ENCODE measurements at regions not wholly inside any gene's neighbourhood (a gene's known extent, or its start where the extent isn't known, plus 50 kb on each side); places are given as distances from the start of the nearest gene placed in this dataset.
"Not testable (repeated sequence)": the region's sequence is repeated elsewhere in the genome, so short reads cannot be mapped to it uniquely, and the experiment has no call there.

- H3K9ac ChIP-seq (ENCODE audit: low read length) = no peak overlapping the region
- H3K9me3 ChIP-seq (ENCODE audit: control insufficient read depth, low read length) = no peaks in the 10 kb centered on the region
- no peak for DNase-seq (ENCODE audit: low read depth)
- no peaks in the 10 kb centered on the region for H3K27me3 ChIP-seq (replicated peaks; ENCODE audit: control insufficient read depth, insufficient read depth, low read length)
- H3K36me3 ChIP-seq (ENCODE audit: control insufficient read depth, insufficient read depth, low read length, severe bottlenecking) = no peaks in the 10 kb centered on the region
- no peaks in the 10 kb centered on the region for H3K4me1 ChIP-seq (ENCODE audit: control insufficient read depth, insufficient read depth, low read length)
- H3K4me3 ChIP-seq (ENCODE audit: low read length) = no peak overlapping the region
Measured at GRCh38 chr14:83918546-83918945, 1611.4 kb upstream of the FLRT2 start.

- H3K27me3 ChIP-seq (replicated peaks; ENCODE audit: control insufficient read depth, insufficient read depth, low read length); H3K9me3 ChIP-seq (ENCODE audit: control insufficient read depth, low read length); H3K9ac ChIP-seq (ENCODE audit: low read length); H3K36me3 ChIP-seq (ENCODE audit: control insufficient read depth, insufficient read depth, low read length, severe bottlenecking); H3K4me3 ChIP-seq (ENCODE audit: low read length); DNase-seq (ENCODE audit: low read depth); H3K4me1 ChIP-seq (ENCODE audit: control insufficient read depth, insufficient read depth, low read length): not testable (repeated sequence)
Measured at GRCh38 chr14:83919675-83920074, 1610.3 kb upstream of the FLRT2 start.

- Histone ChIP-seq H3K27me3 (replicated peaks; ENCODE audit: control insufficient read depth, insufficient read depth, low read length) (no peaks in the 10 kb centered on the region), H3K4me1 (ENCODE audit: control insufficient read depth, insufficient read depth, low read length) (no peaks in the 10 kb centered on the region), H3K9me3 (ENCODE audit: control insufficient read depth, low read length) (no peaks in the 10 kb centered on the region), H3K36me3 (ENCODE audit: control insufficient read depth, insufficient read depth, low read length, severe bottlenecking) (no peaks in the 10 kb centered on the region), H3K9ac (ENCODE audit: low read length) (no peak overlapping the region), H3K4me3 (ENCODE audit: low read length) (no peak overlapping the region)
- DNase-seq (ENCODE audit: low read depth) = no peak
Measured at GRCh38 chr14:83923842-83924241, 1606.1 kb upstream of the FLRT2 start.

- H3K4me1 ChIP-seq (ENCODE audit: control insufficient read depth, insufficient read depth, low read length) = no peaks in the 10 kb centered on the region
- no peaks in the 10 kb centered on the region for H3K9me3 ChIP-seq (ENCODE audit: control insufficient read depth, low read length)
- no peaks in the 10 kb centered on the region for H3K27me3 ChIP-seq (replicated peaks; ENCODE audit: control insufficient read depth, insufficient read depth, low read length)
- DNase-seq (ENCODE audit: low read depth) = no peak
- H3K36me3 ChIP-seq (ENCODE audit: control insufficient read depth, insufficient read depth, low read length, severe bottlenecking) = no peaks in the 10 kb centered on the region
- no peak overlapping the region for H3K4me3 ChIP-seq (ENCODE audit: low read length)
- H3K9ac ChIP-seq (ENCODE audit: low read length) = no peak overlapping the region
Measured at GRCh38 chr14:83924259-83924658, 1605.7 kb upstream of the FLRT2 start.

- no peaks in the 10 kb centered on the region for H3K4me1 ChIP-seq (ENCODE audit: control insufficient read depth, insufficient read depth, low read length)
- H3K9ac ChIP-seq (ENCODE audit: low read length) = no peak overlapping the region
- H3K27me3 ChIP-seq (replicated peaks; ENCODE audit: control insufficient read depth, insufficient read depth, low read length) = no peaks in the 10 kb centered on the region
- peaks cover 8% of the 10 kb centered on the region for H3K9me3 ChIP-seq (ENCODE audit: control insufficient read depth, low read length)
- peak; percentile 1 for DNase-seq (ENCODE audit: low read depth)
- H3K4me3 ChIP-seq (ENCODE audit: low read length) = no peak overlapping the region
- no peaks in the 10 kb centered on the region for H3K36me3 ChIP-seq (ENCODE audit: control insufficient read depth, insufficient read depth, low read length, severe bottlenecking)
Measured at GRCh38 chr14:83940253-83940652, 1589.7 kb upstream of the FLRT2 start.

- Histone ChIP-seq H3K4me3 (ENCODE audit: low read length) (no peak overlapping the region), H3K9me3 (ENCODE audit: control insufficient read depth, low read length) (peaks cover 10% of the 10 kb centered on the region), H3K27me3 (replicated peaks; ENCODE audit: control insufficient read depth, insufficient read depth, low read length) (no peaks in the 10 kb centered on the region), H3K36me3 (ENCODE audit: control insufficient read depth, insufficient read depth, low read length, severe bottlenecking) (no peaks in the 10 kb centered on the region), H3K4me1 (ENCODE audit: control insufficient read depth, insufficient read depth, low read length) (no peaks in the 10 kb centered on the region), H3K9ac (ENCODE audit: low read length) (no peak overlapping the region)
- DNase-seq (ENCODE audit: low read depth) = no peak
Measured at GRCh38 chr14:83958359-83958758, 1571.6 kb upstream of the FLRT2 start.

GRCh38 chr14:83960832-83961512, 1569.0 kb upstream of the FLRT2 start:
- no peak for DNase-seq (ENCODE audit: low read depth)
- Histone ChIP-seq H3K27me3 (replicated peaks; ENCODE audit: control insufficient read depth, insufficient read depth, low read length) (no peaks in the 10 kb centered on the region), H3K9ac (ENCODE audit: low read length) (no peak overlapping the region), H3K4me1 (ENCODE audit: control insufficient read depth, insufficient read depth, low read length) (no peaks in the 10 kb centered on the region), H3K4me3 (ENCODE audit: low read length) (no peak overlapping the region), H3K36me3 (ENCODE audit: control insufficient read depth, insufficient read depth, low read length, severe bottlenecking) (no peaks in the 10 kb centered on the region), H3K9me3 (ENCODE audit: control insufficient read depth, low read length) (peaks cover 7% of the 10 kb centered on the region)

- no peak overlapping the region for H3K9ac ChIP-seq (ENCODE audit: low read length)
- H3K9me3 ChIP-seq (ENCODE audit: control insufficient read depth, low read length) = no peaks in the 10 kb centered on the region
- H3K36me3 ChIP-seq (ENCODE audit: control insufficient read depth, insufficient read depth, low read length, severe bottlenecking) = no peaks in the 10 kb centered on the region
- DNase-seq (ENCODE audit: low read depth) = no peak
- H3K4me3 ChIP-seq (ENCODE audit: low read length) = no peak overlapping the region
- H3K4me1 ChIP-seq (ENCODE audit: control insufficient read depth, insufficient read depth, low read length) = peaks cover 16% of the 10 kb centered on the region
- H3K27me3 ChIP-seq (replicated peaks; ENCODE audit: control insufficient read depth, insufficient read depth, low read length) = no peaks in the 10 kb centered on the region
Measured at GRCh38 chr14:83969998-83970397, 1559.9 kb upstream of the FLRT2 start.

GRCh38 chr14:83972631-83973030, 1557.3 kb upstream of the FLRT2 start:
- H3K4me3 ChIP-seq (ENCODE audit: low read length) = no peak overlapping the region
- no peak for DNase-seq (ENCODE audit: low read depth)
- H3K27me3 ChIP-seq (replicated peaks; ENCODE audit: control insufficient read depth, insufficient read depth, low read length) = no peaks in the 10 kb centered on the region
- H3K36me3 ChIP-seq (ENCODE audit: control insufficient read depth, insufficient read depth, low read length, severe bottlenecking) = no peaks in the 10 kb centered on the region
- H3K9ac ChIP-seq (ENCODE audit: low read length) = no peak overlapping the region
- peaks cover 30% of the 10 kb centered on the region for H3K4me1 ChIP-seq (ENCODE audit: control insufficient read depth, insufficient read depth, low read length)
- H3K9me3 ChIP-seq (ENCODE audit: control insufficient read depth, low read length) = no peaks in the 10 kb centered on the region

- no peak for DNase-seq (ENCODE audit: low read depth)
- H3K36me3 ChIP-seq (ENCODE audit: control insufficient read depth, insufficient read depth, low read length, severe bottlenecking) = no peaks in the 10 kb centered on the region
- peaks cover 30% of the 10 kb centered on the region for H3K4me1 ChIP-seq (ENCODE audit: control insufficient read depth, insufficient read depth, low read length)
- no peak overlapping the region for H3K4me3 ChIP-seq (ENCODE audit: low read length)
- no peak overlapping the region for H3K9ac ChIP-seq (ENCODE audit: low read length)
- no peaks in the 10 kb centered on the region for H3K9me3 ChIP-seq (ENCODE audit: control insufficient read depth, low read length)
- no peaks in the 10 kb centered on the region for H3K27me3 ChIP-seq (replicated peaks; ENCODE audit: control insufficient read depth, insufficient read depth, low read length)
Measured at GRCh38 chr14:83974647-83975163, 1555.2 kb upstream of the FLRT2 start.

- peak overlapping the region; percentile 13 for H3K4me3 ChIP-seq (ENCODE audit: low read length)
- DNase-seq (ENCODE audit: low read depth) = peak; percentile 61
- H3K9me3 ChIP-seq (ENCODE audit: control insufficient read depth, low read length) = no peaks in the 10 kb centered on the region
- H3K27me3 ChIP-seq (replicated peaks; ENCODE audit: control insufficient read depth, insufficient read depth, low read length) = no peaks in the 10 kb centered on the region
- H3K4me1 ChIP-seq (ENCODE audit: control insufficient read depth, insufficient read depth, low read length) = peaks cover 30% of the 10 kb centered on the region
- no peak overlapping the region for H3K9ac ChIP-seq (ENCODE audit: low read length)
- H3K36me3 ChIP-seq (ENCODE audit: control insufficient read depth, insufficient read depth, low read length, severe bottlenecking) = no peaks in the 10 kb centered on the region
Measured at GRCh38 chr14:83975435-83975834, 1554.5 kb upstream of the FLRT2 start.

All from adipocyte (in vitro differentiated cells).